HepG2 (cell line): ENCODE measurements at regions not wholly inside any gene's neighbourhood (a gene's known extent, or its start where the extent isn't known, plus 50 kb on each side); places are given as distances from the start of the nearest gene placed in this dataset.

Experiments used
- ATAC-seq: fragments of 200-7000 bp; cut with Tn5 transposase; 3 replicates; pipeline ENCODE4 v1.9.1; 2020; ENCODE audit warnings: mild to moderate bottlenecking, moderate library complexity
- BruUV-seq: library from RNA; stranded (reverse); fragments of 400-500 nt; replicated peaks from 2 replicates; lab custom pipeline; 2021; lab: Mats Ljungman, UMichigan
- CTCF ChIA-PET: fragments of 300-600 bp; formaldehyde crosslinking; extraction: SDS; loops from one replicate; lab custom pipeline; 2021; ENCODE audit warnings: low total read pairs, inconsistent platforms, low intra/inter-chr PET ratio; lab: Yijun Ruan, JAX
- POLR2A ChIA-PET: fragments of 350-600 bp; sonication (Branson Sonifier 250); formaldehyde crosslinking; loops from one replicate; lab custom pipeline; 2020; ENCODE audit warnings: antibody characterized with exemption, inconsistent platforms; lab: Yijun Ruan, JAX
- DNase-seq: peaks from one replicate; pipeline ENCODE4 v3.0.0-alpha.2; 2015; ENCODE audit warnings: low spot score
- FAIRE-seq: peaks from 3 replicates; lab custom pipeline; 2011; peaks lifted over from hg19 to GRCh38; lab: Jason Lieb, UNC
- H2AFZ ChIP-seq: one replicate; pipeline ENCODE4 v1.6.1; 2011; ENCODE audit warnings: low read length, inconsistent platforms
- H3K27ac ChIP-seq: fragments of 300-600 bp; 3 replicates; pipeline ENCODE4 v1.8.0; 2011; ENCODE audit warnings: mixed run types, mild to moderate bottlenecking, mixed read lengths, low read length, inconsistent platforms; ENCODE audit not compliant: insufficient read depth; ENCODE audit errors: extremely low read length
- H3K27me3 ChIP-seq, 2 experiments: fragments of 200-600 bp in 1 of 2; 2 replicates in 1 of 2; 3 replicates in 1 of 2; pipeline versions ENCODE4 v1.6.0 to v1.8.0; 2011; ENCODE audit warnings: low read length in 2 of 2, mild to moderate bottlenecking in 2 of 2, moderate library complexity in 2 of 2, inconsistent platforms in 1 of 2; ENCODE audit not compliant: insufficient read depth in 2 of 2, control insufficient read depth in 1 of 2
- H3K36me3 ChIP-seq, 2 experiments: fragments of 200-600 bp in 1 of 2; replicated peaks in 1 of 2; 2 replicates in 1 of 2; 3 replicates in 1 of 2; pipeline versions ENCODE4 v1.5.1 to v1.8.0; 2011; ENCODE audit warnings: low read length in 2 of 2, inconsistent platforms in 1 of 2; ENCODE audit not compliant: insufficient read depth in 2 of 2, control insufficient read depth in 1 of 2
- H3K4me1 ChIP-seq: 2 replicates; pipeline ENCODE4 v1.5.1; 2012; ENCODE audit warnings: low read length, inconsistent platforms; ENCODE audit not compliant: insufficient read depth
- H3K4me2 ChIP-seq: 2 replicates; pipeline ENCODE4 v1.6.0; 2011; ENCODE audit warnings: low read depth, low read length, inconsistent platforms
- H3K4me3 ChIP-seq, 3 experiments: fragments of 200-600 bp in 1 of 3; sonication (generic), shearing (Covaris generic) in 1 of 3; replicated peaks in 1 of 3; 2 replicates each; pipeline ENCODE4 v1.5.1; 2011 to 2016; ENCODE audit warnings: low read length in 3 of 3, inconsistent platforms in 2 of 3, low read depth in 2 of 3, mild to moderate bottlenecking in 2 of 3, control low read depth in 1 of 3, mixed read lengths in 1 of 3; ENCODE audit not compliant: insufficient read depth in 1 of 3
- H3K79me2 ChIP-seq: one replicate; pipeline ENCODE4 v1.6.1; 2011; ENCODE audit warnings: low read length, inconsistent platforms; ENCODE audit not compliant: insufficient read depth
- H3K9ac ChIP-seq: 2 replicates; pipeline ENCODE4 v1.6.0; 2011; ENCODE audit warnings: mild to moderate bottlenecking, low read depth, low read length, inconsistent platforms; ENCODE audit not compliant: insufficient read depth
- H3K9me3 ChIP-seq: 2 replicates; pipeline ENCODE4 v1.5.1; 2012; ENCODE audit warnings: mild to moderate bottlenecking, low read length
- H4K20me1 ChIP-seq: 2 replicates; pipeline ENCODE4 v1.6.0; 2011; ENCODE audit warnings: inconsistent platforms, mild to moderate bottlenecking, low read length, moderate library complexity; ENCODE audit not compliant: insufficient read depth
- ATF7 ChIP-seq, 2 experiments: fragments of 450-650 bp in 1 of 2; sonication (generic) in 1 of 2; formaldehyde crosslinking in 1 of 2; IDR thresholded peaks; 2 replicates each; pipeline versions ENCODE4 v1.4.0 to v1.6.1; 2016 to 2020; ENCODE audit warnings: antibody characterized with exemption in 1 of 2, mild to moderate bottlenecking in 1 of 2, missing genetic modification reagents in 1 of 2
- ELF1 ChIP-seq: sonication (generic); formaldehyde crosslinking; IDR thresholded peaks from 2 replicates; pipeline ENCODE4 v1.4.0; 2020; ENCODE audit warnings: missing genetic modification reagents
- KAT2B ChIP-seq: fragments of 150-350 bp; IDR thresholded peaks from 2 replicates; pipeline ENCODE4 v1.6.1; 2014; ENCODE audit warnings: low read depth, low read length, borderline replicate concordance
- PCBP1 ChIP-seq: fragments of 200-400 bp; formaldehyde crosslinking; IDR thresholded peaks from 2 replicates; pipeline ENCODE4 v1.6.1; 2017; ENCODE audit warnings: mild to moderate bottlenecking, low read depth, low read length, borderline replicate concordance
- PHF8 ChIP-seq: sonication (generic); formaldehyde crosslinking; IDR thresholded peaks from 2 replicates; pipeline ENCODE4 v1.5.0; 2020; ENCODE audit warnings: missing genetic modification reagents
- TCF7L2 ChIP-seq: IDR thresholded peaks from 2 replicates; pipeline ENCODE4 v1.6.1; 2011; ENCODE audit warnings: mild to moderate bottlenecking, low read depth, low read length, moderate library complexity
- ZFP37 ChIP-seq: sonication (generic); formaldehyde crosslinking; IDR thresholded peaks from 2 replicates; pipeline ENCODE4 v1.4.0; 2020; ENCODE audit warnings: missing genetic modification reagents, borderline replicate concordance
- ZSCAN29 ChIP-seq: sonication (generic); formaldehyde crosslinking; conservative IDR thresholded peaks from 2 replicates; pipeline ENCODE4 v1.4.0; 2020; ENCODE audit warnings: mild to moderate bottlenecking, missing genetic modification reagents
- WGBS: methylation state at CpG from one replicate; pipeline ENCODE4 v1.1.6; 2017; ENCODE audit warnings: low lambda C conversion rate; 5-methylcytosine and 5-hydroxymethylcytosine counted together
- in situ Hi-C: cut with HindIII; loops from 2 replicates; pipeline ENCODE4 v1.10.0; 2017; ENCODE audit warnings: low pct_unique_long_range_greater_than_20kb; ENCODE audit not compliant: extremely low pct_ligation_motif_present
- intact Hi-C: fragments of 100-400 bp; cut with micrococcal nuclease; formaldehyde crosslinking; loops from one replicate; pipeline ENCODE4 v1.10.0; 2022; ENCODE audit not compliant: unreplicated experiment
- TF ChIP-seq, protein P1 (sequence below): sonication (generic); formaldehyde crosslinking; IDR thresholded peaks from 2 replicates; pipeline ENCODE4 v1.4.0; 2020; ENCODE audit warnings: missing genetic modification reagents, borderline replicate concordance
- TF ChIP-seq, protein P2 (sequence below): IDR thresholded peaks from 2 replicates; pipeline ENCODE4 v1.6.1; 2016; ENCODE audit warnings: missing compliant biosample characterization, missing genetic modification reagents, borderline replicate concordance

DNA sequence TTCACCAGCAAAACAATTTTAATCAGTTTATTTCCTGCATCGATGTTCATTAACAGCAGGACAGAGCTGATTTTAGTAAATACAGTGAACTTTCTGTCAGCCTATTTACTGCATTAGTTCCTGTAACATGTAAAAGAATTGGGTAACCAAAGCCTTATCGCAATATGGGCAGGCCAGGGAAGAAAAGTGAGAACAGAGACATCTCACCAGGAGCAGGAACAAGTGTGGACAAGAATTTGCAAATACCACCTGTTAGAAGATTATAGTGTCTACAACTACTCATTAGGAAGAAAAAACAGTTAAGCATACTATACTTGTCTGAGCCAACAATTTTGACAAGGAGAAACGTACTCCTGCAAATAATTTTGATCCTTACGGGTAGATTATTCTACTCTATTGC, 1293.9 kb downstream of the PLA2G4A start (continued):
- TF ChIP-seq, protein P1, sequence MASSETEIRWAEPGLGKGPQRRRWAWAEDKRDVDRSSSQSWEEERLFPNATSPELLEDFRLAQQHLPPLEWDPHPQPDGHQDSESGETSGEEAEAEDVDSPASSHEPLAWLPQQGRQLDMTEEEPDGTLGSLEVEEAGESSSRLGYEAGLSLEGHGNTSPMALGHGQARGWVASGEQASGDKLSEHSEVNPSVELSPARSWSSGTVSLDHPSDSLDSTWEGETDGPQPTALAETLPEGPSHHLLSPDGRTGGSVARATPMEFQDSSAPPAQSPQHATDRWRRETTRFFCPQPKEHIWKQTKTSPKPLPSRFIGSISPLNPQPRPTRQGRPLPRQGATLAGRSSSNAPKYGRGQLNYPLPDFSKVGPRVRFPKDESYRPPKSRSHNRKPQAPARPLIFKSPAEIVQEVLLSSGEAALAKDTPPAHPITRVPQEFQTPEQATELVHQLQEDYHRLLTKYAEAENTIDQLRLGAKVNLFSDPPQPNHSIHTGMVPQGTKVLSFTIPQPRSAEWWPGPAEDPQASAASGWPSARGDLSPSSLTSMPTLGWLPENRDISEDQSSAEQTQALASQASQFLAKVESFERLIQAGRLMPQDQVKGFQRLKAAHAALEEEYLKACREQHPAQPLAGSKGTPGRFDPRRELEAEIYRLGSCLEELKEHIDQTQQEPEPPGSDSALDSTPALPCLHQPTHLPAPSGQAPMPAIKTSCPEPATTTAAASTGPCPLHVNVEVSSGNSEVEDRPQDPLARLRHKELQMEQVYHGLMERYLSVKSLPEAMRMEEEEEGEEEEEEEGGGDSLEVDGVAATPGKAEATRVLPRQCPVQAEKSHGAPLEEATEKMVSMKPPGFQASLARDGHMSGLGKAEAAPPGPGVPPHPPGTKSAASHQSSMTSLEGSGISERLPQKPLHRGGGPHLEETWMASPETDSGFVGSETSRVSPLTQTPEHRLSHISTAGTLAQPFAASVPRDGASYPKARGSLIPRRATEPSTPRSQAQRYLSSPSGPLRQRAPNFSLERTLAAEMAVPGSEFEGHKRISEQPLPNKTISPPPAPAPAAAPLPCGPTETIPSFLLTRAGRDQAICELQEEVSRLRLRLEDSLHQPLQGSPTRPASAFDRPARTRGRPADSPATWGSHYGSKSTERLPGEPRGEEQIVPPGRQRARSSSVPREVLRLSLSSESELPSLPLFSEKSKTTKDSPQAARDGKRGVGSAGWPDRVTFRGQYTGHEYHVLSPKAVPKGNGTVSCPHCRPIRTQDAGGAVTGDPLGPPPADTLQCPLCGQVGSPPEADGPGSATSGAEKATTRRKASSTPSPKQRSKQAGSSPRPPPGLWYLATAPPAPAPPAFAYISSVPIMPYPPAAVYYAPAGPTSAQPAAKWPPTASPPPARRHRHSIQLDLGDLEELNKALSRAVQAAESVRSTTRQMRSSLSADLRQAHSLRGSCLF: no peak
- TF ChIP-seq KAT2B (no peak), TCF7L2 (no peak)
- TF ChIP-seq, protein P2, sequence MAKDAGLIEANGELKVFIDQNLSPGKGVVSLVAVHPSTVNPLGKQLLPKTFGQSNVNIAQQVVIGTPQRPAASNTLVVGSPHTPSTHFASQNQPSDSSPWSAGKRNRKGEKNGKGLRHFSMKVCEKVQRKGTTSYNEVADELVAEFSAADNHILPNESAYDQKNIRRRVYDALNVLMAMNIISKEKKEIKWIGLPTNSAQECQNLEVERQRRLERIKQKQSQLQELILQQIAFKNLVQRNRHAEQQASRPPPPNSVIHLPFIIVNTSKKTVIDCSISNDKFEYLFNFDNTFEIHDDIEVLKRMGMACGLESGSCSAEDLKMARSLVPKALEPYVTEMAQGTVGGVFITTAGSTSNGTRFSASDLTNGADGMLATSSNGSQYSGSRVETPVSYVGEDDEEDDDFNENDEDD (CRISPR knock-in tag): no peak
- TF ChIP-seq, all 625 proteins: peak for 0

DNA sequence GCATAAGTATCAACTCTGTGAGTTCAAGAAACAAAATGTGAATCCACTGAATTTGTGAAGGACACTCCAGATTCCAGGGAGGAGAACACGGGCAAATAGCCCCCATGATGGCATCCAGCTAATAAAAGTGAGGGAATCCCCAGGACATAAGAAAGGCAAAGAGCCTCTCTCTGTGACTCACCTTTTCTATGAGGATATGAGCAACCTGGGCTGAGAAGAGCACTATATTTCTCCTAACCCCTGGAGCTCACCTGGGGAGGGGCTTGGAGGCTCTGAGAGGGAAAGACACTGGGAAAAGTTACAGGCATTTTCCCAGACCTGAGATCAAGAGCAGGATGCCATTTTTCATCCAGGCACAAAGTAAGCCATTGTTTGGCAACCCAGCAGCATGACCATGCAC, 1298.8 kb downstream of the PLA2G4A start:
- Histone ChIP-seq H2AFZ (no peak overlapping the region), H3K27ac (no peak overlapping the region), H3K79me2 (no peaks in the 10 kb centered on the region)
- WGBS: 0% methylated on average over 1 of the region's 1 CpG
- in situ Hi-C loops: no loop called here
- TF ChIP-seq ZSCAN29 (CRISPR knock-in tag): no peak
- TF ChIP-seq PCBP1: no peak
- no peak for TF ChIP-seq ATF7 (IDR thresholded peaks at IDR 0.05)
- no peak for TF ChIP-seq ATF7 (CRISPR knock-in tag; IDR thresholded peaks at IDR 0.05)
- TF ChIP-seq PHF8: no peak
- no peak for TF ChIP-seq ELF1 (CRISPR knock-in tag)
- TF ChIP-seq ZFP37: no peak
- TF ChIP-seq, all 625 proteins: peak for 0
- Histone ChIP-seq H4K20me1 (no peaks in the 10 kb centered on the region), H3K4me3 (no peak overlapping the region), H3K4me2 (no peak overlapping the region), H3K36me3 (no peaks in the 10 kb centered on the region), H3K4me1 (no peaks in the 10 kb centered on the region), H3K27me3 (no peaks in the 10 kb centered on the region), H3K9me3 (no peaks in the 10 kb centered on the region), H3K9ac (no peak overlapping the region)
- CTCF ChIA-PET: no interaction called here
- POLR2A ChIA-PET: no interaction called here
- FAIRE-seq (no peak), DNase-seq (no peak), ATAC-seq (no peak)
- intact Hi-C loops: no loop called here
- BruUV-seq: no TSS peak
